HG03457 (cell line): ENCODE measurements at regions not wholly inside any gene's neighbourhood (a gene's known extent, or its start where the extent isn't known, plus 50 kb on each side); places are given as distances from the start of the nearest gene placed in this dataset.

Experiments used
- ATAC-seq: cut with Tn5 transposase; IDR thresholded peaks from one replicate; pipeline ENCODE4 v1.9.1; 2021; ENCODE audit warnings: moderate number of reproducible peaks; ENCODE audit not compliant: unreplicated experiment

GRCh38 chr22:49086606-49087157 is 741.0 kb downstream of the BRD1 start:
- ATAC-seq: no peak

GRCh38 chr22:49086181-49086580 is 741.5 kb downstream of the BRD1 start:
- ATAC-seq: no peak

- no peak for ATAC-seq
Measured at GRCh38 chr22:49084206-49084605, 743.5 kb downstream of the BRD1 start.

GRCh38 chr22:49083607-49084006 is 744.1 kb downstream of the BRD1 start:
- ATAC-seq: no peak

- no peak for ATAC-seq
Measured at GRCh38 chr22:49082451-49082850, 745.2 kb downstream of the BRD1 start.

GRCh38 chr22:49081926-49082325 is 745.7 kb downstream of the BRD1 start:
- no peak for ATAC-seq

- no peak for ATAC-seq
Measured at GRCh38 chr22:49081261-49081666, 746.4 kb downstream of the BRD1 start.

GRCh38 chr22:49080631-49081030 is 747.0 kb downstream of the BRD1 start:
- ATAC-seq: no peak

GRCh38 chr22:49079743-49080500 is 747.8 kb downstream of the BRD1 start:
- ATAC-seq: no peak

- ATAC-seq: no peak
Measured at GRCh38 chr22:49079027-49079725, 748.5 kb downstream of the BRD1 start.

- ATAC-seq: no peak
Measured at GRCh38 chr22:49078076-49078710, 749.5 kb downstream of the BRD1 start.

- no peak for ATAC-seq
Measured at GRCh38 chr22:49077586-49077985, 750.1 kb downstream of the BRD1 start.

GRCh38 chr22:49077036-49077393 is 750.7 kb downstream of the BRD1 start:
- ATAC-seq: no peak

- no peak for ATAC-seq
Measured at GRCh38 chr22:49076300-49077035, 751.2 kb downstream of the BRD1 start.

- no peak for ATAC-seq
Measured at GRCh38 chr22:49075150-49075549, 752.5 kb downstream of the BRD1 start.

- ATAC-seq: no peak
Measured at GRCh38 chr22:49073873-49074417, 753.7 kb downstream of the BRD1 start.

- ATAC-seq: no peak
Measured at GRCh38 chr22:49072996-49073645, 754.6 kb downstream of the BRD1 start.

- no peak for ATAC-seq
Measured at GRCh38 chr22:49070501-49070900, 757.2 kb downstream of the BRD1 start.

- no peak for ATAC-seq
Measured at GRCh38 chr22:49068861-49069500, 758.7 kb downstream of the BRD1 start.

GRCh38 chr22:49067504-49067903 is 760.2 kb downstream of the BRD1 start:
- ATAC-seq: no peak
